NCI-H1930 (cell line): ENCODE measurements at regions not wholly inside any gene's neighbourhood (a gene's known extent, or its start where the extent isn't known, plus 50 kb on each side); places are given as distances from the start of the nearest gene placed in this dataset.
"Not testable (repeated sequence)": the region's sequence is repeated elsewhere in the genome, so short reads cannot be mapped to it uniquely, and the experiment has no call there.

Experiments used
- DNase-seq, 2 experiments: peaks; one replicate each; lab custom pipeline; 2025; lab: John Stamatoyannopoulos, UW

DNA sequence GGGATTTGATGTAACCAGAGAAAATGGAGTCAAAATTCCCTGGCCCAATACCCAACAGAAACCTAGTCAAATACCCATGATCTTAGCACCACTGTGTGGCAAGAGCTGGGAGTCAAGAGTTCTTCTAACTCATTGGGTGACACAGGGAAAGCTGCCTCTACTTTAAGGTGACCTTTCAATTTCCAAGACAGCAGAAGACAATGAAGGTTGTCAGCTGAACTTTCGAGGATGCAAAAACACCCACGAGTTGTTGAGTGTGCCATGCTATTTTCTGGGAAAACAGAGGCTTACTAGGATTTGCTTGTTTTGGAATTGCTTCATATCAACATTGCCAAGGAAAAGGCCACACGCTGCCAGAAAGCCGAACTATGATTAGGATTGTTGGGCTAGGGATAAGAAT lies 61.6 kb upstream of the CYRIA start:
- DNase-seq = no peak

DNA sequence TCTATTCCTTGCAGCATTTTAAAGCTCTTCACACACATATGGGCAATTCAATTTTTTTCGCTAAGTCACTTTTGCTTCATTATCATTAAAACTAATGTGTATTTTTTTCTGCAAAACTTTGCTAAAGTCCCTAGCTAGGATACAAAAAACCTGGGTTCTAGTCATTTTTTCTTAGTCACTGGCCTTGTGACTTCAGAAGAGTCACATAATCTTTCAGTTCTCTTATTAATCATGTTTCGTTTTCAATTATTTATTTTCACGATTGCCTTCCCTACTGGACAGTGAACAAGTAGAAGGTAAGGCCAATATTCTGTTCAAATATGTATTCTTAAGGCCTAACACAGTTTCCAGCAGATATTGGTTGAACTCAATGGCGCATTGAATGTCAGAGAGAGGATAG lies 60.9 kb upstream of the CYRIA start:
- DNase-seq = no peak

DNA sequence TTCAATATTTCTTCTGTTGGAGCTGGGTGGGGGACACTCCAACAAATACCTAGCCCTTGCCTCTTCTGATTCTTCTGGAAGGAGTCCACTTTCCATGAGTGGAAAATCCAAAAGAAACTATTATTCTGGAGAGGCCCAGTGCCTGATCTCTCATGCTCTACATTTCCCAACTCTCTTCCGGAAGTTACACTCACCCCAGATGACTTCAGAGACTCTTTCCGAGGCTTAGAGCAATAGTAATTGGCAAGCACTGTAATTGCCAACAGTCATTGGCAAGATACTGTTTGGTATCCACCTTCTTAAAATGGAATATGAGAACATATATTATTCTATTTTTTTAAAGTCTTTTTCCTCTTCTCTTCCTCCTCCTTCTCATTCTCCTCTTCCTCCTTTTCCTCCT lies 60.5 kb upstream of the CYRIA start:
- no peak for DNase-seq

DNA sequence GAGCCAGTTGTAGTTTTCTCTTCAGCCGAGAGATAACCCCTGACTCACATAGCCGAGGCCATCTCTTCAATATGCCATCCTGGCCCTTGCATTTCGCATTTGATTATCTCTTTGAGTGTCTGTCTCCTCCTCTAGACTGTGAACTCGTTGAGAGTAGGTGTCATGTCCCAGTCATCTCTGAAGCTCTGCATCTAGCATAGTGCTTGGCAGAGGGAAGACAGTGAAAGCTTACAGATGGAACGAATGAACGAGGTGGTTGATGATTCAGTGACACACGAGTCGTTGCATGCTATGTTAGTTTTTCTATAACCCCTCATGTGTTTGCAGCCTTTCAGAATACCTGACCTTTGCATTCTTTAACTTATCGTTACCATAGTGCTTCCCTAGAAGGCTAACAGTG lies 59.9 kb upstream of the CYRIA start:
- no peak for DNase-seq

DNA sequence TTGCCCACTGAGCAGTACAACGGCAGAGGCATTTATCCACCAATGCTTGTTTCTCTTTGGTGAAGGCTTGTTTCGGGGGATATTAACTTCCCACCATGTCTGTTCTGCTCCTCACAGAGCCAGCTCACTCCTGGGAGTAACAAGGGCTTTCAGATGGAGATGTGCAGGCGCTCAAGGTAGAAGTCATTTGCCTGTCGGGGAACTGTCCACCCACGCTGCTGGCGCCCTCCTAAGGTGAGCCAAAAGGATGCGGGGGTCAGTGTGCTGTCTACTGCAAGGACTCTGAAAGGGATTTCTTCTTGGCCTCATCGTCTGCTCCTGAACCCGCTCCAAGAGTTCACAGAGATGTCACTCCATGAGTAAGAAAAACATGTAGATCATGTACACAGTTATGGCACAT lies 57.0 kb upstream of the CYRIA start:
- DNase-seq = no peak

DNA sequence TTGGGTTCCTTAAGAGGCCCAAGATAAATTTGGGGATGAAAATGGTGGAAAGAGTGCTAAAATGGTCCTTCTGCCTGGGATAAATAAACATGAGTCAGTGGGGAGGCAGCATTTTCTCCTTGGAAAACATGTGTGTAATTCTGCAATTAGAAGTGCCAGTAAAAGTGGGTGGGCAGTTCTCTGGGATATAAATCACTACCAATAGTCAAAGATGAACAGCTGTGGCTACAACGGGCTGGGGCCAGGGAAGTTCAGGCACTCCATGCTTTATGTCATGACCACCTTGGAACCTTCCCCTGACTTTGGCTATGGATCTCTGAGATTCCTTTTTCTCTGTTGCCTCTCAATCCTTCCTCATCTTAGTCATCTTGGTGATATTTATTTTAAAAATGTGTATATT lies 56.5 kb upstream of the CYRIA start:
- no peak for DNase-seq

DNA sequence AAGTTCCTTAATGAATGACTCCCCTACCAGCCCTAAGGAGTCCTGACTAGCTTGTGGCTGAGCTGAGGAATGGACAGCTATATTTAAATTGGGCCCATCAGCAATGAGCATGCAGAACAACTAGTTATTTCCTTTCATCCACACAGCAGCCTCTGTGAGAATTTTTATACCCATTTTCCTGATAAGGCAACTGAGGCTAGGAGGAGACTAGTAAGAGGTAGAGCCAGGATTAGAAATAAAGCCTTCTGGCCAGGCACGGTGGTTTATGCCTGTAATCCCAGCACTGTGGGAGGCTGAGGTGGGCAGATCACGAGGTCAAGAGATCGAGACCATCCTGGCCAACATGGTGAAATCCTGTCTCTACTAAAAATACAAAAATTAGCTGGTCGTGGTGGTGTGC lies 55.9 kb upstream of the CYRIA start:
- not testable (repeated sequence) for DNase-seq

DNA sequence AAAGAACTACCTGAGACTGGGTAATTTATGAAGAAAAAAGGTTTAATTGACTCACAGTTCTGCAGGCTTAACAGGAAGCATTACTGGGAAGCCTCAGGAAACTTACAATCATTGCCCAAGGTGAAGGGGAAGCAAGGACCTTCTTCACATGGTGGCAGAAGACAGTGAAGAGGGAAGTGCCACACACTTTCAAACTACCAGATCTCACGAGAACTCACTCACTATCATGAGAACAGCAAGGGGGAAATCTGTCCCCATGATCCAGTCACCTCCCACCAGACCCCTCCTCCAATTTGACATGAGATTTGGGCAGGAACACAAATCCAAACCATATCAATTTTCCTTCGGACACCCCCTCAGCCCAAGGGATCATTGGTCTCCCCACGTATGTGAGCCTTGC lies 55.1 kb upstream of the CYRIA start:
- DNase-seq = not testable (repeated sequence)

DNA sequence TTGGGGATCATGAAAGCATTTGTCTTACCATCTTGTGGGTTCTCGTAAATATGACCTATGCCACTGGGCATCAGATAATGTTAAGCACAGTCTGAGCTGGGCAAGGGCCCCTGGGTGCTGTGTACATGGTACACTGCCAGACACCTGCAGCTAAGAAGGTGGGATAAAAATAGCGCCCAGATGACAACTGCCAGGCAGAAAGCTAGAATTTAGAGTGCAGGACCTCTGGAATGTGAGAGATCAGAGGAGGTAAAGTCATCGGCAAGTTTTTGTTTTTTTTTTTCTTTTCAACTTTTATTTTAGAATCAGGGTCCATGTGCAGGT lies 53.8 kb upstream of the CYRIA start:
- no peak for DNase-seq

DNA sequence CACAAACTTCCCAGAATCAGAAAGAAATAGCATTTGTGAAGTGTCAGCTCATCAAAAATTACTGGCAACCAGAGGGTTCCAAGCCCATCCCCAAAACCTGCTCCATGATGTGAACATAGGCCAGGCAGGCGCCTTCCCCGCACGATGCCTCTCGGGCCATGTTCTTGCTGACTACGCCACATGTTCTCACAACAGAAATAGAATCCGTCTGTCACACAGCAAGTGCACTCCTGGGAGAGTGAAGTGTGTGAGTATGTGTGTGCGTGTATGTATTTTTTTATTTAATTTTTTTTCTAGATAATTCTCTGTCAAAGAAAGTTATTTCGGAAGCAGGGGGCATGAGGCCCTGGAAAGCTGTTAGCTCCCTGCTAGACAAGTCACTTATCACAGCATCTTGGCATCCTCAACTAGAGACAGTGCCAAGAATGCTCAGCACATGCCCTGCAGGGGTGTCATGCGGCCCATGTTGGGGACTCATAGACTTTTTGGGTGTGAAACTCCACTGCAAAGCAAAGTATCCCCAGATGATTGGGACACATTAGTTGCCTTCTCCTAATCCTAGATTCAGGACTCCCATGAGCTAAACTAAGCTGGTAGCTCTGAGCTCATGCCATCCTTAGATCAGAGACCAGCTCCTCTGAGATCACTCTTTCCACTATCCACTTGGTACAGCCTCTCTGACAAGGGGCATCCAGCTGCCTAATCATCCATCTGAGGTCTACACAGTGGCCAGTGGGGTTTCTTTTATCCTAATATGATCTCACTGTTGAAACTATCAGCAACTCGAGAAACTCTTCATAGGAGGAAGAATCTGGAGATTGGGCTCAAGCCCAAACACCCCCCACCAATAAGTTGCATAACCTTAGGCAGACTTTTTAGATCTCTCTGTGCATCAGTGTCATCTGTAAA lies 53.2 kb upstream of the CYRIA start:
- DNase-seq = no peak

DNA sequence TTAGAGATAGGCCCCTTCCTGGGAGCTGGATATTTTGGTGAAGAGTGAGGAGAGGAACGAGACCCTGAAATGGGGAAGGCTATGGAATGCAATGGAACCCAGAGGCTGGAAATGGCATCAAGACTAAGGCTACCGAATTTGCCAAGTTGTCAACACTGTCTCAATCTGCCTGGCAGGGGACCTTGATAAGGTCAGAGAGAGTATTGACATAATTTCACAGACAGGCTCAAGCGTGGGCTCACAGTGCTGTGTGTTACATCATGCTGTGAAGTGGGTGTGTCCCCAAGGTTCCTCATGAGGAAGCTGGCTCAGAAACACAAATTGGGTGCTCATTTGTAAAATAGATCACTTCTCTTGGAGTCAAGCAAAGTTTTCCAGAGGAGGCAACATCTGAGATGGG lies 51.8 kb upstream of the CYRIA start:
- no peak for DNase-seq

DNA sequence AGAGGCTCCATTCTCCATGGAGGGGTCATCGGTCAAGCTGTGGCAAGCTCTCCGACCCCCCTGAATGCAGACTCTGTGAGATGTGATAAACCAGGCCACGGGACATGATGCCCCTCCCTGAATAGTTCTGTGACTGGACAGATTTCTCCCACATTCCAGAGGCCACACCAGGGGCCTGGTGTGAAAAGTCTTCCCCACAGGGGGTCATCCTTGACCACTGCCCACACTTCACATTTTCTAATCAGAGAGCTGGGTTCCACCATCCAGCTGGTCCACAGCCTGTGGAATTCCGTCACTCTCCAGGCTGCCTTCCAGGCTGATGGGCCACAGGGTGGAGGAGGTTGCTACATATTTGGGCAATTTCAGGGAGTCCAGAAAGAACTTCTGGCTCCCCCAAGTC lies 51.3 kb upstream of the CYRIA start:
- DNase-seq = no peak

DNA sequence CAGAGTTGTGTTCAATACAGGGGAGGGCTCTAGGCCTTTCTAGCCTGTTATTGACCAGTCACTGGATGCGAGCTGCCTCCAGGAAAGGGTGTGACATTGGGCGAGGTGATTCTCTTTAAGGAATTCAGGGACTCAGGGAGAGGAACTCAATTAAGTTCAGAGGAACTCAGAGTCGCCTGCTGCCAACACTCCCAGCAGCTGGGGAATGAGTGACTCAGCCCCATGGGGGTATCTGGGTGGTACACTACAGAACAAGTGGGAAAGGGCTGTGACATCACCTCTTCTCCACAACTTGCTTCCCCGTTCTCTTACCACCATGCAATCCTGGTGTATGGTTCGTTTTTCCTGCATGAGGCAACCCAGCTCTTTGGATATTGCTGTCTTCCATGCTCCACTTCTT lies 50.4 kb upstream of the CYRIA start:
- no peak for DNase-seq
